GM12873 (cell line): ENCODE measurements at regions not wholly inside any gene's neighbourhood (a gene's known extent, or its start where the extent isn't known, plus 50 kb on each side); places are given as distances from the start of the nearest gene placed in this dataset.

Experiments
- CTCF ChIP-seq: IDR thresholded peaks from 2 replicates; pipeline ENCODE4 v1.5.1; 2012; ENCODE audit warnings: low read depth, mild to moderate bottlenecking, moderate library complexity, low read length, control low read depth; ENCODE audit not compliant: insufficient read depth; ENCODE audit errors: missing control alignments

GRCh38 chr13:58313219-58313618, 681.7 kb downstream of the PCDH17 start:
- TF ChIP-seq CTCF, result no peak

GRCh38 chr13:58318495-58319167, 687.1 kb downstream of the PCDH17 start:
- no peak for TF ChIP-seq CTCF

- no peak for TF ChIP-seq CTCF
Measured at GRCh38 chr13:58324161-58324560, 692.6 kb downstream of the PCDH17 start.

GRCh38 chr13:58329746-58330145, 698.2 kb downstream of the PCDH17 start:
- no peak for TF ChIP-seq CTCF

- no peak for TF ChIP-seq CTCF
Measured at GRCh38 chr13:58340895-58341294, 709.4 kb downstream of the PCDH17 start.

GRCh38 chr13:58341318-58341717, 709.8 kb downstream of the PCDH17 start:
- no peak for TF ChIP-seq CTCF

GRCh38 chr13:58343076-58343475, 711.5 kb downstream of the PCDH17 start:
- TF ChIP-seq CTCF, result no peak
